Keratinocyte (primary cell): ENCODE measurements at regions not wholly inside any gene's neighbourhood (a gene's known extent, or its start where the extent isn't known, plus 50 kb on each side); places are given as distances from the start of the nearest gene placed in this dataset.

Experiments
- CTCF ChIP-seq, 3 experiments: IDR thresholded peaks in 1 of 3; conservative IDR thresholded peaks in 1 of 3; optimal IDR thresholded peaks in 1 of 3; 2 replicates in 2 of 3; 3 replicates in 1 of 3; pipeline versions ENCODE3 to v1.5.1; 2011; ENCODE audit warnings: low read length in 3 of 3, mild to moderate bottlenecking in 3 of 3, moderate library complexity in 2 of 3, control low read depth in 1 of 3, inconsistent platforms in 1 of 3; ENCODE audit not compliant: insufficient read depth in 2 of 3; ENCODE audit errors: extremely low read depth in 1 of 3
- EZH2 ChIP-seq: IDR thresholded peaks from one replicate; pipeline ENCODE4 v1.6.1; 2012; ENCODE audit warnings: inconsistent platforms, mild to moderate bottlenecking, low read length, moderate library complexity

GRCh38 chr4:144591401-144591800 is 54.6 kb upstream of the HHIP start:
- no peak for TF ChIP-seq CTCF (optimal IDR thresholded peaks at IDR 0.05 in 1 of 3, IDR thresholded peaks at IDR 0.05 in 1 of 3, conservative IDR thresholded peaks at IDR 0.05 in 1 of 3; ENCODE audit: extremely low read depth in 1 of 3, insufficient read depth in 2 of 3, low read length in 3 of 3)
- TF ChIP-seq EZH2: no peak
